CD1c-positive myeloid dendritic cell (primary cell): ENCODE measurements at regions not wholly inside any gene's neighbourhood (a gene's known extent, or its start where the extent isn't known, plus 50 kb on each side); places are given as distances from the start of the nearest gene placed in this dataset.

Experiments
- DNase-seq: peaks from one replicate; pipeline ENCODE4 v3.0.0-alpha.2; 2016; ENCODE audit errors: extremely low spot score

GRCh38 chr7:46245586-46246111 lies 324.6 kb upstream of the IGFBP3 start:
- DNase-seq: no peak

- no peak for DNase-seq
These were observed 323.7 kb upstream of the IGFBP3 start for GRCh38 chr7:46244757-46245156.

- no peak for DNase-seq
These were observed 322.3 kb upstream of the IGFBP3 start for GRCh38 chr7:46243406-46243805.

GRCh38 chr7:46239846-46240245 lies 318.8 kb upstream of the IGFBP3 start:
- no peak for DNase-seq

- DNase-seq: no peak
These were observed 316.4 kb upstream of the IGFBP3 start for GRCh38 chr7:46237466-46237865.

- no peak for DNase-seq
These were observed 312.7 kb upstream of the IGFBP3 start for GRCh38 chr7:46233585-46234329.

- DNase-seq: no peak
These were observed 309.9 kb upstream of the IGFBP3 start for GRCh38 chr7:46230990-46231305.

GRCh38 chr7:46230298-46230989 lies 309.4 kb upstream of the IGFBP3 start:
- DNase-seq: no peak

- no peak for DNase-seq
These were observed 308.3 kb upstream of the IGFBP3 start for GRCh38 chr7:46229409-46229808.

GRCh38 chr7:46226860-46227259 lies 305.8 kb upstream of the IGFBP3 start:
- no peak for DNase-seq

- DNase-seq: no peak
These were observed 303.3 kb upstream of the IGFBP3 start for GRCh38 chr7:46224363-46224762.

GRCh38 chr7:46220066-46220630 lies 299.1 kb upstream of the IGFBP3 start:
- DNase-seq: no peak

- no peak for DNase-seq
These were observed 297.6 kb upstream of the IGFBP3 start for GRCh38 chr7:46218461-46219200.

GRCh38 chr7:46215987-46216567 lies 295.0 kb upstream of the IGFBP3 start:
- DNase-seq: no peak

GRCh38 chr7:46214526-46214925 lies 293.5 kb upstream of the IGFBP3 start:
- no peak for DNase-seq

GRCh38 chr7:46213154-46213537 lies 292.1 kb upstream of the IGFBP3 start:
- DNase-seq: no peak

- DNase-seq: no peak
These were observed 291.5 kb upstream of the IGFBP3 start for GRCh38 chr7:46212425-46213153.

- DNase-seq: no peak
These were observed 289.4 kb upstream of the IGFBP3 start for GRCh38 chr7:46210467-46210866.

- no peak for DNase-seq
These were observed 288.7 kb upstream of the IGFBP3 start for GRCh38 chr7:46209611-46210388.
